H1 (cell line): ENCODE measurements at regions not wholly inside any gene's neighbourhood (a gene's known extent, or its start where the extent isn't known, plus 50 kb on each side); places are given as distances from the start of the nearest gene placed in this dataset.
"Not testable (repeated sequence)": the region's sequence is repeated elsewhere in the genome, so short reads cannot be mapped to it uniquely, and the experiment has no call there.

Experiments
- CTCF ChIA-PET: fragments of 300-600 bp; sonication (Branson Sonifier 250); formaldehyde crosslinking; loops from one replicate; lab custom pipeline; 2021; ENCODE audit not compliant: partially characterized antibody; lab: Charles Lee
- POLR2A ChIA-PET: fragments of 300-600 bp; sonication (Branson Sonifier 250); formaldehyde crosslinking; loops from one replicate; lab custom pipeline; 2021; ENCODE audit warnings: inconsistent platforms; ENCODE audit not compliant: partially characterized antibody; lab: Charles Lee
- DNase-seq, 2 experiments: peaks; one replicate each; pipeline versions ENCODE4 v3.0.0 to v3.0.0-alpha.2; 2010 to 2022; ENCODE audit warnings: low spot score in 2 of 2, low read depth in 1 of 2, mixed read lengths in 1 of 2
- FAIRE-seq: peaks from 2 replicates; lab custom pipeline; 2011; peaks lifted over from hg19 to GRCh38; lab: Jason Lieb, UNC
- H2AFZ ChIP-seq: 2 replicates; pipeline ENCODE4 v1.8.1; 2012; ENCODE audit warnings: low read length, inconsistent platforms
- H2AK5ac ChIP-seq: 2 replicates; pipeline ENCODE4 v1.6.1; 2013; ENCODE audit warnings: low read depth, low read length
- H2BK120ac ChIP-seq: replicated peaks from 2 replicates; pipeline ENCODE3; 2013; ENCODE audit warnings: low read depth, low read length, inconsistent platforms
- H2BK12ac ChIP-seq: 2 replicates; pipeline ENCODE4 v1.6.1; 2013; ENCODE audit warnings: low read depth, low read length
- H2BK15ac ChIP-seq: 2 replicates; pipeline ENCODE4 v1.6.1; 2013; ENCODE audit warnings: low read length
- H2BK20ac ChIP-seq: 2 replicates; pipeline ENCODE4 v1.6.1; 2013; ENCODE audit warnings: low read length
- H2BK5ac ChIP-seq: 2 replicates; pipeline ENCODE4 v1.6.1; 2013; ENCODE audit warnings: low read depth, low read length
- H3K14ac ChIP-seq: 2 replicates; pipeline ENCODE4 v1.6.1; 2013; ENCODE audit warnings: inconsistent platforms; ENCODE audit not compliant: insufficient read length
- H3K18ac ChIP-seq: 2 replicates; pipeline ENCODE4 v1.6.1; 2013; ENCODE audit warnings: low read length; ENCODE audit errors: extremely low read depth
- H3K23ac ChIP-seq: 2 replicates; pipeline ENCODE4 v1.6.1; 2013; ENCODE audit warnings: inconsistent platforms; ENCODE audit not compliant: insufficient read length
- H3K23me2 ChIP-seq: 2 replicates; pipeline ENCODE4 v1.6.1; 2013; ENCODE audit warnings: low read depth, low read length
- H3K27ac ChIP-seq: 2 replicates; pipeline ENCODE4 v1.6.1; 2011; ENCODE audit warnings: low read depth, low read length, inconsistent platforms
- H3K27me3 ChIP-seq, 4 experiments: replicated peaks in 1 of 4; 1 replicate in 1 of 4; 2 replicates in 3 of 4; pipeline versions ENCODE4 v1.6.1 to v1.8.1; 2011 to 2013; ENCODE audit warnings: low read length in 3 of 4, mild to moderate bottlenecking in 3 of 4, inconsistent platforms in 2 of 4, mixed read lengths in 2 of 4, moderate library complexity in 1 of 4; ENCODE audit not compliant: control insufficient read depth in 3 of 4, insufficient read depth in 3 of 4; ENCODE audit errors: extremely low read depth in 1 of 4
- H3K36me3 ChIP-seq, 4 experiments: 2 replicates each; pipeline versions ENCODE4 v1.6.1 to v1.8.1; 2011 to 2013; ENCODE audit warnings: mild to moderate bottlenecking in 4 of 4, low read length in 3 of 4, moderate library complexity in 2 of 4, control low read depth in 1 of 4, inconsistent platforms in 1 of 4; ENCODE audit not compliant: insufficient read depth in 4 of 4, control insufficient read depth in 2 of 4
- H3K4ac ChIP-seq: replicated peaks from 2 replicates; pipeline ENCODE3; 2013; ENCODE audit warnings: low read length, low read depth, mixed read lengths, inconsistent platforms; ENCODE audit not compliant: insufficient read length
- H3K4me1 ChIP-seq, 4 experiments: replicated peaks in 1 of 4; 1 replicate in 1 of 4; 2 replicates in 3 of 4; pipeline versions ENCODE4 v1.6.1 to v1.8.1; 2011 to 2013; ENCODE audit warnings: low read length in 3 of 4, inconsistent platforms in 2 of 4, mixed read lengths in 1 of 4; ENCODE audit not compliant: insufficient read depth in 4 of 4, control insufficient read depth in 3 of 4
- H3K4me2 ChIP-seq, 2 experiments: 2 replicates each; pipeline versions ENCODE4 v1.6.1 to v1.8.1; 2011 to 2013; ENCODE audit warnings: low read depth in 2 of 2, low read length in 2 of 2, control low read depth in 1 of 2, inconsistent platforms in 1 of 2, mild to moderate bottlenecking in 1 of 2; ENCODE audit not compliant: insufficient read depth in 1 of 2
- H3K4me3 ChIP-seq, 4 experiments: fragments of 200-600, 300-600 bp in 1 of 4; sonication (generic), shearing (Covaris generic), sonication (Bioruptor Twin) in 1 of 4; 2 replicates each; pipeline versions ENCODE4 v1.5.1 to v1.8.1; 2011 to 2016; ENCODE audit warnings: low read length in 4 of 4, low read depth in 3 of 4, control low read depth in 2 of 4, inconsistent platforms in 2 of 4, mild to moderate bottlenecking in 2 of 4, mixed read lengths in 1 of 4, moderate library complexity in 1 of 4; ENCODE audit not compliant: insufficient read depth in 2 of 4; ENCODE audit errors: extremely low read depth in 1 of 4
- H3K56ac ChIP-seq: replicated peaks from 2 replicates; pipeline ENCODE3; 2013; ENCODE audit warnings: low read depth, mild to moderate bottlenecking, mixed read lengths, low read length, inconsistent platforms; ENCODE audit not compliant: insufficient read length
- H3K79me1 ChIP-seq: 2 replicates; pipeline ENCODE4 v1.6.1; 2013; ENCODE audit warnings: low read depth, low read length, control low read depth
- H3K79me2 ChIP-seq, 2 experiments: 2 replicates each; pipeline versions ENCODE4 v1.6.1 to v1.8.1; 2012 to 2013; ENCODE audit warnings: low read length in 2 of 2, mild to moderate bottlenecking in 2 of 2, inconsistent platforms in 1 of 2; ENCODE audit not compliant: insufficient read depth in 2 of 2, control insufficient read depth in 1 of 2
- H3K9ac ChIP-seq, 4 experiments: replicated peaks in 1 of 4; 1 replicate in 1 of 4; 2 replicates in 3 of 4; pipeline versions ENCODE4 v1.6.1 to v1.8.1; 2011 to 2013; ENCODE audit warnings: low read depth in 3 of 4, low read length in 3 of 4, control low read depth in 2 of 4, mild to moderate bottlenecking in 2 of 4, moderate library complexity in 2 of 4, inconsistent platforms in 1 of 4; ENCODE audit errors: extremely low read depth in 1 of 4
- H3K9me3 ChIP-seq, 2 experiments: 2 replicates each; pipeline versions ENCODE4 v1.6.1 to v1.8.1; 2012 to 2013; ENCODE audit warnings: mild to moderate bottlenecking in 2 of 2, moderate library complexity in 2 of 2, control low read depth in 1 of 2, inconsistent platforms in 1 of 2, low read depth in 1 of 2, low read length in 1 of 2, mixed read lengths in 1 of 2; ENCODE audit not compliant: insufficient read depth in 2 of 2
- H4K20me1 ChIP-seq, 2 experiments: replicated peaks in 1 of 2; 2 replicates each; pipeline versions ENCODE3 to v1.8.1; 2011 to 2013; ENCODE audit warnings: inconsistent platforms in 2 of 2, low read length in 2 of 2, mild to moderate bottlenecking in 1 of 2; ENCODE audit not compliant: insufficient read depth in 2 of 2, control insufficient read depth in 1 of 2
- H4K5ac ChIP-seq: 2 replicates; pipeline ENCODE4 v1.6.1; 2013; ENCODE audit warnings: low read length, low read depth, mixed read lengths, inconsistent platforms; ENCODE audit not compliant: insufficient read length
- H4K8ac ChIP-seq: 2 replicates; pipeline ENCODE4 v1.8.0; 2013; ENCODE audit warnings: mild to moderate bottlenecking, moderate library complexity, low read length, inconsistent platforms; ENCODE audit not compliant: insufficient read depth; ENCODE audit errors: extremely low read depth
- H4K91ac ChIP-seq: replicated peaks from 2 replicates; pipeline ENCODE3; 2013; ENCODE audit warnings: low read length, mixed read lengths, inconsistent platforms; ENCODE audit not compliant: insufficient read length
- BACH1 ChIP-seq: IDR thresholded peaks from 2 replicates; pipeline ENCODE4 v1.6.1; 2012; ENCODE audit warnings: low read length, improper control_type of control experiment
- CTBP2 ChIP-seq: IDR thresholded peaks from 2 replicates; pipeline ENCODE4 v1.7.0; 2011; ENCODE audit warnings: borderline replicate concordance, mild to moderate bottlenecking, moderate library complexity, mixed read lengths, low read length; ENCODE audit not compliant: insufficient read depth, insufficient read length
- RAD21 ChIP-seq, 2 experiments: IDR thresholded peaks in 1 of 2; conservative IDR thresholded peaks in 1 of 2; 2 replicates each; pipeline ENCODE4 v1.6.1; 2011; ENCODE audit warnings: low read depth in 2 of 2, low read length in 2 of 2, improper control_type of control experiment in 1 of 2, inconsistent platforms in 1 of 2, mild to moderate bottlenecking in 1 of 2, moderate library complexity in 1 of 2
- WGBS, 2 experiments: shearing (Covaris generic) in 1 of 2; methylation state at CpG; one replicate each; pipeline versions ENCODE4 v1.1.6 to v1.1.7; 2013 to 2015; ENCODE audit warnings: low lambda C conversion rate in 2 of 2, mixed read lengths in 2 of 2, inconsistent platforms in 1 of 2, low coverage in 1 of 2, missing lambda C conversion rate in 1 of 2; ENCODE audit not compliant: insufficient replicate concordance in 2 of 2, insufficient coverage in 1 of 2, insufficient read length in 1 of 2; ENCODE audit errors: extremely low coverage in 1 of 2, missing lambda C conversion rate in 1 of 2; 5-methylcytosine and 5-hydroxymethylcytosine counted together

DNA sequence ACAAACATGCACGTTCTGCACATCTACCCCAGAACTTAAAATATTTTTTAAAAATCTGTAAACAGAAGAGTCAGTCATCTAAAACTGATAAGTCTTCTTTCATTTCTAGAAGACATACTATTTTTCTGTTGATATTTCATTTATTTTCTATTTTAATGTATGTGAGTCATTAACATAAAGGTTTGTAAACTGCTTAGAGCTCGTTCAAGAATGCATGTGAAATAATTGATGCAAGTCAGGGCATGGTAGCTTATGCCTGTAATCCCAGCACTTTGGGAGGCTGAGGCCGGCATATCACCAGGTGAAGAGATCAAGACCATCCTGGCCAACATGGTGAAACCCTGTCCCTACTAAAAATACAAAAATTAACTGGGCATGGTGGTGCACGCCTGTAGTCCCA lies 219.9 kb upstream of the HSFY2 start (continued):
- no peak for TF ChIP-seq CTBP2
- TF ChIP-seq RAD21 (IDR thresholded peaks at IDR 0.05 in 1 of 2, conservative IDR thresholded peaks at IDR 0.05 in 1 of 2; ENCODE audit: low read depth in 2 of 2, low read length in 2 of 2) = no peak
- no peak for TF ChIP-seq BACH1

GRCh38 chrY:18992684-18993083 lies 219.1 kb upstream of the HSFY2 start:
- H3K79me2 ChIP-seq, H3K9me3 ChIP-seq, H3K4me2 ChIP-seq, H2BK120ac ChIP-seq, CTCF ChIA-PET, H3K4me3 ChIP-seq, H3K4ac ChIP-seq, H4K8ac ChIP-seq, H3K9ac ChIP-seq, H3K23ac ChIP-seq, H4K5ac ChIP-seq, H2AFZ ChIP-seq, H3K36me3 ChIP-seq, H4K20me1 ChIP-seq, FAIRE-seq, H2BK5ac ChIP-seq, H2AK5ac ChIP-seq, H3K23me2 ChIP-seq, H4K91ac ChIP-seq, H2BK20ac ChIP-seq, H3K4me1 ChIP-seq, H3K14ac ChIP-seq, H3K27me3 ChIP-seq, POLR2A ChIA-PET, DNase-seq, H3K27ac ChIP-seq, H3K79me1 ChIP-seq, H2BK12ac ChIP-seq, H2BK15ac ChIP-seq, H3K56ac ChIP-seq, H3K18ac ChIP-seq: not testable (repeated sequence)
- WGBS, 2 experiments = 60% methylated on average over 4 of the region's 52 CpGs; no CpG with 5 or more reads in 1 of the 2 experiments
